Lower lobe of right lung (tissue), 2 donors: ENCODE measurements at regions not wholly inside any gene's neighbourhood (a gene's known extent, or its start where the extent isn't known, plus 50 kb on each side); places are given as distances from the start of the nearest gene placed in this dataset.

ENCODE experiments used
- ATAC-seq, 2 donors: fragments of 200-7000 bp; cut with Tn5 transposase; one replicate each; pipeline ENCODE4 v1.9.1; 2020 to 2022; ENCODE audit warnings: mild to moderate bottlenecking in 2 of 2, moderate library complexity in 2 of 2
- DNase-seq: peaks from one replicate; pipeline ENCODE4 v3.0.0-alpha.2; 2020
- H3K27ac ChIP-seq: fragments of 200-600 bp; one replicate; pipeline ENCODE4 v1.8.0; 2022
- H3K27me3 ChIP-seq: fragments of 200-600 bp; one replicate; pipeline ENCODE4 v1.8.0; 2022; ENCODE audit warnings: low read depth
- H3K36me3 ChIP-seq: fragments of 200-600 bp; one replicate; pipeline ENCODE4 v1.8.0; 2022; ENCODE audit warnings: mild to moderate bottlenecking
- H3K4me1 ChIP-seq: fragments of 200-600 bp; one replicate; pipeline ENCODE4 v1.8.0; 2022
- H3K4me3 ChIP-seq: fragments of 200-600 bp; one replicate; pipeline ENCODE4 v1.8.0; 2022; ENCODE audit warnings: mild to moderate bottlenecking
- H3K9me3 ChIP-seq: fragments of 200-600 bp; one replicate; pipeline ENCODE4 v1.8.0; 2022
- CTCF ChIP-seq: fragments of 200-600 bp; IDR thresholded peaks from one replicate; pipeline ENCODE4 v1.8.0; 2022; ENCODE audit warnings: antibody characterized with exemption, mild to moderate bottlenecking
- intact Hi-C: fragments of 100-400 bp; cut with DNase I; formaldehyde crosslinking; loops from one replicate; pipeline ENCODE4 v1.11.0; 2022
- donor health status: DM: no; HTN: yes; CAD: no; lungs with severe emphysema.

GRCh38 chr22:48870436-48870835 is 957.2 kb downstream of the BRD1 start:
- intact Hi-C loops = no loop called here
- Histone ChIP-seq H3K4me3 (no peak overlapping the region), H3K36me3 (no peaks in the 10 kb centered on the region), H3K27me3 (peaks cover 18% of the 10 kb centered on the region), H3K27ac (no peak overlapping the region), H3K4me1 (no peaks in the 10 kb centered on the region), H3K9me3 (no peaks in the 10 kb centered on the region)
- TF ChIP-seq CTCF = no peak
- no peak for ATAC-seq
- no peak for DNase-seq

GRCh38 chr22:48869788-48870187 is 957.9 kb downstream of the BRD1 start:
- H3K4me3 ChIP-seq = no peak overlapping the region
- H3K9me3 ChIP-seq = no peaks in the 10 kb centered on the region
- no peaks in the 10 kb centered on the region for H3K4me1 ChIP-seq
- no peak for ATAC-seq
- no peak for TF ChIP-seq CTCF
- no peak for DNase-seq
- H3K36me3 ChIP-seq = no peaks in the 10 kb centered on the region
- H3K27ac ChIP-seq = no peak overlapping the region
- intact Hi-C loops = no loop called here
- H3K27me3 ChIP-seq = peaks cover 21% of the 10 kb centered on the region

- no peak overlapping the region for H3K27ac ChIP-seq
- no peak overlapping the region for H3K4me3 ChIP-seq
- H3K36me3 ChIP-seq = no peaks in the 10 kb centered on the region
- intact Hi-C loops = no loop called here
- DNase-seq = peak; percentile 24
- no peak for ATAC-seq
- no peaks in the 10 kb centered on the region for H3K4me1 ChIP-seq
- H3K27me3 ChIP-seq = peaks cover 21% of the 10 kb centered on the region
- H3K9me3 ChIP-seq = no peaks in the 10 kb centered on the region
- no peak for TF ChIP-seq CTCF
Observed at GRCh38 chr22:48869161-48869560, 958.5 kb downstream of the BRD1 start.

DNA sequence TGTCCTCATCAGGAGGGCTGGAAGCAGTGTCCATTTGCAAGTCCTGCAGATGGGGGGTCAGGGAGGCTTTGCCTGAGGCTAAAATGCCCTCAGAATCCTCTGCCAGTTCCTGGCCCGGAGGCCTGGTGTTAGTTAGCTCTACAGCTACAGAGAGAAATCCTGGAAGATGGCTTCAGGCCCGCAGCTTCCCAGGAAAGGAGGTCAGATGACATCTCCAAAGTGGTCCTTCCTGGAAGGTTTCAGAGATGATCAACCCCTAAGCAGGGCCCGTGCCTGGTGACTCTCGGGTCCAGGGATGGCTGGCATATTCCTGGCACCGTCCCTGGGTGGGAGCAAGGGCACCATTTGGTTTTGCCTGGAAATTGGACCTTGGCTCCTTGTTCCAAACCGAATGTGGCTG is 959.1 kb downstream of the BRD1 start:
- ATAC-seq = no peak
- peaks cover 21% of the 10 kb centered on the region for H3K27me3 ChIP-seq
- H3K4me1 ChIP-seq = no peaks in the 10 kb centered on the region
- no peak overlapping the region for H3K27ac ChIP-seq
- intact Hi-C loops = no loop called here
- no peak for DNase-seq
- H3K4me3 ChIP-seq = no peak overlapping the region
- no peaks in the 10 kb centered on the region for H3K36me3 ChIP-seq
- H3K9me3 ChIP-seq = no peaks in the 10 kb centered on the region
- no peak for TF ChIP-seq CTCF

DNA sequence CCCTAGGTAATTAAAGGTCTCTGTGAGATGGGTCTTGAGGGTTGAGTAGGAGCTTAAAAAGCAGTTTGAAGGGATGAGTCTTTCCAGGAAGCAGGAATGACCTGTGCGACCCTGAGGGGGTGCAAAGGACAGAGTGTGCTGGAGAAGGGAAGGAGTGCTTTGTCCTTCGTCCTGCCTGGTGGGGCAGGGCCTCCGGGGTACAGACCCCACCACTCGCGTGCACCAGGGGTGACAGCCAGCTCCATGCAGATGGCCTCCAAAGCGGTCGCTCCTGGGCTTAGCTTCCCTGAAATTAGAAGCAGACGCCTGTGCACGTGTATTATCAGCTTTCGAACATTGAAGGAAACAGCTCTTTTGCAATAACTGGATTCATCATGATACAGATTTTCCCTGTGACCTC is 959.8 kb downstream of the BRD1 start:
- Histone ChIP-seq H3K36me3 (no peaks in the 10 kb centered on the region), H3K4me3 (no peak overlapping the region), H3K27ac (no peak overlapping the region), H3K27me3 (peaks cover 21% of the 10 kb centered on the region), H3K4me1 (no peaks in the 10 kb centered on the region), H3K9me3 (no peaks in the 10 kb centered on the region)
- intact Hi-C loops = no loop called here
- DNase-seq (peak; percentile 14), ATAC-seq (no peak)
- TF ChIP-seq CTCF = no peak
